Colon (tissue), 2 donors: ENCODE measurements at regions not wholly inside any gene's neighbourhood (a gene's known extent, or its start where the extent isn't known, plus 50 kb on each side); places are given as distances from the start of the nearest gene placed in this dataset.

Experiments
- FAIRE-seq: peaks from 2 replicates; lab custom pipeline; 2012; peaks lifted over from hg19 to GRCh38; lab: Jason Lieb, UNC
- donor health status: control.
- donor health status: control.

DNA sequence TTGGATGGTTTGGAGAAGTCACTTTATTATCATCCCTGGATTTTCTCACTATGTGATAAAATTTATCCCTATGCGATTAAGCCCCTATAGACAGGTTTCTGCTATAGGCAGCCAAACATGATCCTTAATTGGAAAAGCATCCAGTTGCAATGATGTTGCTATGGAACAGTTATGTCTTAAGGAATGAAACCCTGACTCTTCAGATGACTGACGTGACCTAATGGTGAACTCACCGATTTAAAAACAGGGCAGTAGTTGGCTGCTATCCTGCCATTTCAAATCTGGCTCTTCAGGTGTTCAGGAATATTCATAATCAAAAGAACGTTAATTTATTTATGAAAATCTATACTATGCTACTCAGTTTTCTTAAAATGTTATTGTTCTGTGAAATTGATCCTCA, 106.8 kb upstream of the ROBO1 start:
- no peak for FAIRE-seq

DNA sequence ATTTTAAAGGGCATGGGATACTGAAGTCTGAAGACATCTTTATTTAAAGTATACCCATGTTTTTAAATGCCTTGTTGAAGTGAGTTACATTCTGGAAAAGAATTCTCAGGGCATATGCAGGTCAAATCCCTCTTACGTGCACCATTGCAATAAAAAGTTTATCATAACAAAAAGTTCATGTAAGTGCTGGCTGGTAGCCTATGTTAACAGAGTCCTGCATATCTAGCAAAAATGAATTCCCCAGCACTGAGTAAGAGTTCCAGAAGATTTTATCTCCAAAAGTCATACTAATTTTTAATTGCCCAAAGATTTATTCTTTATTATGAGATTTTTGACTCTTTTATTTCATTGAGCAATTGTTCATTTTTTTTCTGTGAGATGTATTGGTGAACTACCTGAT, 104.7 kb upstream of the ROBO1 start:
- no peak for FAIRE-seq

DNA sequence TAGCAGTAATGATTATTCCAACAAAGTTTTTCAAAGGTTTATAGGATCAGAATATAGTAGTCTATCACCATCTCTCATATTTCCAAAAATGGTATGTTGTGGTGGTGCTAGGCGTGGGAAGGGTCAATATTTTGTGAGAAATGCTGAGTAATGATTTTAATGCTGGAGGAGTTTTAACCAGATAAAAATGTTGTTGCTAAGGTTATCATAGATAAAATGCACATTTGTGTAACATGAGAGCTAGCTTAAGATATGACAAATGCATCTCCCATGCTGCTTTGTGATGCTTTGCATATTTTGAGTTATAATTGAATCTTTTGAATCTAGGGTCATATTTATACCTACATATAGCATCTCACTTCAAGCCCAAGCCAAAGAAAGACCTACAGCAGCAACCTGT, 103.9 kb upstream of the ROBO1 start:
- no peak for FAIRE-seq

DNA sequence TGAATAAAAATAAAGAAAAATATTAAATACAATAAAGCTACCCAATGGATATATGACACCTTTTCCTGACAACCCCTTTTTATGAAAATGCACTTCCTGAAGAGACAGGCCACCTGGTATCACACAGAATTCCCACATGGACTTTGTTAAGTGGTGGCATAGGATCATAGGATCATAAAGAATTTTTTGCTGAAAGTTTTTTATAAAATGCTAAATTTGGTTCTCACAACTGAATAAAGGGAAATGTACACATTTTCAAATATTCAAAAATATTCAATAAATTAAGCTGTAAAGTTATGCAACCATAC, 102.5 kb upstream of the ROBO1 start:
- no peak for FAIRE-seq

DNA sequence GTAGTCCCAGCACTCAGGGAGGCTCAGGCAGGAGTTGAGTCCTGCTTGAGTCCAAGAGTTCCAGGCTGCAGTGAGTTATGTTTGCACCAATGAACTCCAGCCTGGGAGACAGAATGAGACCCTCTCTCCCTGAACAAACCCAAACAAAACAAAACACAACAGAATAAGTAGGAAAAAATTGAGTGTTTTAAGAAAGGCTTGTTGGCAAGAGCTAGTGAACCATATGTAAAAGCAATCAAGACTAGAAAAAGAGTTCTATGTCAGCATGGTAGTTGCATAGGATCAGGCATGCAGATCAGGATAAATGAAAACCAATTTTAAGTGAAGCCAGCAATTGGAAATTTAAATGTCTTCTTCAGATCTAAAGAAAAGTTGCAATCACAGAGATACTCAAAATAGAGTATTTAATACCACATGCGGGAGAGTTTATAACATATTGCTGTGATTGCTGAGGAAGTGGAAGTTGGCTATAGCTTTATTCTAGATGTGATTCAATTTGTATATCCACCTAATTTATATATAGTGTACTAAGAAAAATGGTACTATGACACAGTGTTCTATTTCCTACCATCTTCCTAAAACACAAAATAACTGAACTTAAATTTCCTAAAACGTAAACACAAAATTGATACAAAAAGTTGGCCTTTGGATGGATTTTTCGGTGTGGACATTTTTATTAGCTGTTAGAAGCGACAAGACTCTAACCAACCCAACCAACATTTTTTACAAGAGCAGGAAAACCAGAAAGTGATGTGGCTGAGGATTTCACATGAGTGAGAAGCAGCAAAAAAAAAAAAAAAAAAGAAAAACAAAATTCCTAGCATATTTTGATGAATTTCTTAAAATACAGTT, 101.9 kb upstream of the ROBO1 start:
- FAIRE-seq, result no peak

DNA sequence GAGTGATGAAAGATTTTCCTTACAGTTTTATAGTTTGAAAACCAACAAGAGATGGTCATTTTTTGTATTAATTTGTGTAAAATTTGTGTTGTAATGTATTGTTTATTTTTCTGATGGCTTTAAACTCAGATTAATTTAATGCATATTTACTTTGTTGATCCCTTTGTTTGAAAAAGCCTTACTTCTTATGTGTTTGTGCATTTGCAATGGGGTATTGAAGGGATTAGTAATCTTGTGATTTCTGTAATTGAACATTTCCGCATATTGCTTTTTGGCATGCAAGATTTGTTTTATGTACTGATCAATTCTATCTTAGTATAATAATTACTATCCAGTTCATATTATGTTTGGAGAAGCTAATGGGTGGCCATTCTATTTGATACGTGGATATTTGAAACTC, 98.4 kb upstream of the ROBO1 start:
- no peak for FAIRE-seq

DNA sequence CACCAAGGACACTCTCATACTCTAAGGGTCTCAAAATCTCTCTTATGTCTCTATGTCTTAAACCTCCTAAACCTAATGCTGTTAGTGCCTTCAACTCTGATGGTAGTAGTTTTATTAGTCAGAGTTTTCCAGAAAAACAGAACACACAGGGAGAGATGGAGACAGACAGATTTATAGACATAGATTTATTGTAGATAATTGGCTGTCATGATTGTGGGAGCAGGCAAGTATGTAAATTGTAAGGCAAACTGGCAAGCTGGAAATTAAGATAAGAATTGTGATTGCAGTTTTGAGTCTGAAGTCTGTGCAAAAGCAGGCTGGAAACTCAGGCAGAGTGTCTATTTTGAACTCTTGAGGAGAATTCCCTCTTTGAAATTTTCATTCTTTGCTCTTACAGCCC, 96.3 kb upstream of the ROBO1 start:
- FAIRE-seq, result no peak

DNA sequence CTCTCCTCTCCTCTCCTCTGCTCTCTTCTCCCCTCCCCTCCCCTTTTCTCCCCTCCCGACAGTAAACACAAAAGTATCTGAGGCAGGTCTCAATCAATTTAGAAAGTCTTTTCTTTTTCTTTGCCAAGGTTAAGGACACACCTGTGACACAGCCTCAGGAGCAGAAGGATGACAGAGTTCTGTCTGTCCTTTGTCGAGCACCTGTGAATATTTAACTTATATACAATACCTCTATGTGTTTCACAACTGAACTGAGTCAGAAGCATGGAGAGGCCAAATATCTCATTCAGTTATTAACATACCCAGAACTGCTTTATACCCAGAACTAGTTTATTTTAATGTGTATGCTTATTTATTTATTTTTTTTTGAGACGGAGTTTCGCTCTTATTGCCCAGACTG, 81.1 kb upstream of the ROBO1 start:
- FAIRE-seq, result no peak

DNA sequence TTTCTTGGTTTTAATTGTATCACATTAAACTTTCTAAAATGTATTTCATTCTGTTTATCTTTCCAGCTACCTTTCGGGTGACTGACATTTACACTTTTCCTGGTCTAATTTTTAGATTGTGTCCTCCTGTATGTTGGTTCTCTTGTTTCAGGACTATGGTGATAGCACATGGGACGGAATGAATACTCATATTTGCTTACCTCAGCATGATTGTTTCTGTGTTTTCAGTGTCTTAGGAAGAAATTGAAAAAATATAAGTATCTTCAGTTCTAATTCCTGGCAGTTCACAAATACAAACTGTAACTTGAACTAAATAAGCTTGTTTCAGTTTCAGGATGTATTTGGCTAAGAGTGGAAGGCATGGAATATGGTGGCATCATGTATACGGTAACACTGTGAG, 80.1 kb upstream of the ROBO1 start:
- FAIRE-seq, result no peak

DNA sequence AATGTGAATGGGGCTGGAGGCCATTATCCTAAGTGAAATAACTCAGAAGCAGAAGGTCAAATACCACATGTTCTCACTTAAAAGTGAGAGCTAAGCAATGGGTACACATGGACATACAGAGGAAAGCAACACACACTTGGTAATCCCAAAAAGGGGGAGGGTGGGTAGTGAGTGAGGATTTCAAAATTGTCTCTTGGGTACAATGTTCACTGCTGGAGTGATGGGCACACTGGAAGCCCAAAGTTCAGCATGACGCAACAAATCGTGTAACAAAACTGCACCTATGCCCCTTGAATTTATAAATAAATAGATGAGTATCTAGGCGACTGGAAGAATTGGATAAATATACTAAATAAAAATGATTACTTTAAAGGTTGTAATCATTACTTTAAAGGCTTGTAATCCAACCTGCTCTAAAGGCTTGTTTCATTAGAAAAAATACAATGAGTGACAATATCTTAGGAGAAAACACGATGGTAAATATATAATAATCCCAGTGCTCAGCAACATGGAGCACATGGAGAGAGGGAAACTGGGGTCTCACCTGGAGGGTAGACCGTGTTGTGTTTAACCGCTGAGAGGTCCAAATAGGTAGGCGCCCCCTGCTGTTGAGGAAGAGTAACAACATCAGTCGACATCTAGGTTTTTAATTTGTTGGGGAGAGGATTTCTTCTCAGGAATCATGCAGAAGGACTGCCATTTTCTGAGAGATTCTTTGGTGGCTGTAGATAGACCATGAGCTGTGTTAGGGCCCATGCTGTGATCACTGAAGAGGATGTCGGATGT, 78.5 kb upstream of the ROBO1 start:
- FAIRE-seq, result no peak

DNA sequence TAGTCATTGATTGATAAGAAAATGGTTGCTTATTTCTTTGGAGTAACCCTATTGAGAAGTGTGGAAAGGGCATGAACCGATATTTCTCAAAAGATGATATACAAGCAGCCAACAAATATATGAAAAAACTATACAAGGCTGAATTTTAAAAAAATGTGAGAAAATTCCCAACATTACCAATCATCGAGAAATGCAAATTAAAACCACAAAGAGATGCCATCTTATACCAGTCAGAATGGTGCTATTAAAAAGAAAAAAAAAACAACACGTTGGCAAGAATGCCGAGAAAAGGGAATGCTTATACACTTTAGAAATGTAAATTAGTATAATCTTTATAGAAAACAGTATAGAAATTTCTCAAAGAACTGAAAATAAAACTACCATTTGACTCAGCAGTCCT, 77.7 kb upstream of the ROBO1 start:
- FAIRE-seq, result no peak

DNA sequence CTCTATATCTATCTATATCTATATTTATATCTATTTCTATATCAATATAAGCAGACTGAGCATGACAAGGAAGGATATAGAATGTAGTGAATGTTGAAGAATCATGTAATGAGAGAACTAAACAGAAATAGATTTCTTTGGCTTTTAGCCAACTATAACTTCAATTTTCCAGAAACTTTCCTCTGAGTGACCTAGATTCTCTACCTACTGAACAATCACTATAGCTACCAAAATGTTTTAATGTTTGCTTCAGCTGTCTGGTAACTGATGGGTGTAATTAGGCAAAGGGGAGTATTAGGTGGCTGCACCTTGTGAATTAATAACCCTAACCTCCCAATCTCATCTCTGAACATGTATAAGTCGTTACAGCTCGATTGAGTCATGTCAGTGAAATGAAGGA, 76.4 kb upstream of the ROBO1 start:
- FAIRE-seq, result no peak

DNA sequence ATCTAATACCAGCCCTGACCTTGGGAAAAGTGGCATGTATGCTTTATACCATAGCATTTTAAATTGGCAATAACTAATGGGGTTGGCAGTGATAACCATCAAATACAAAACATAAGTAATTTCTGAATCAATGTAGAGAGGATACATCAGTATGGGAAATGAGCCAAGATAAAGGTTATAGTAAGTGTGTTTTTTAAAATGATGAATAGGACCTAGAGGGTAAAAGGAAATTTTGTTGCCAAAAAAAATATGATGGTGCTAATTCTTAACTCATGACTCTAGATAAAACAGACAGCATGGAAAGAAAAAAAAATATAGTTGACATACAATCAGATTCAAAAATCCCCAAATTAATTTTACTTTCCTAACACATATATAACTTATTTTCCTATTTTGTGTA, 75.4 kb upstream of the ROBO1 start:
- FAIRE-seq, result no peak

DNA sequence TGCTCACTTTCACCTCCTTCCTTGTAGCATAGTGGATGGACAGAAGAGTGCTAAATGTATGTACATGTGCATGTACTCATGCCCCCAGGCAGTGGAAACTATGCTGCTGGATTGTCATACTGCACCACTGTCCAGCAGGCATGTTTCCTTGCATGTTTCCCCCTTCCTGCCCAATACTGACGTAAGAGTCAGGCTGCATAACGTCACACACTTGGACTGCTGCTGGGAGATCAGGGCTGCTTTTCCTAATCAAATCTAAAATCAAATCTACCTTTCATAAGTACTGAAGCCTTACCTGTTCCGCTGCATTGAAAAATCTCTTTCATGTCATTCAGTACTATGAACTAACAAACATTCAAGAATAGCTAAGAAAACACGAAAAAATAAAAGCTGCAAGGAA, 67.9 kb upstream of the ROBO1 start:
- FAIRE-seq, result no peak

DNA sequence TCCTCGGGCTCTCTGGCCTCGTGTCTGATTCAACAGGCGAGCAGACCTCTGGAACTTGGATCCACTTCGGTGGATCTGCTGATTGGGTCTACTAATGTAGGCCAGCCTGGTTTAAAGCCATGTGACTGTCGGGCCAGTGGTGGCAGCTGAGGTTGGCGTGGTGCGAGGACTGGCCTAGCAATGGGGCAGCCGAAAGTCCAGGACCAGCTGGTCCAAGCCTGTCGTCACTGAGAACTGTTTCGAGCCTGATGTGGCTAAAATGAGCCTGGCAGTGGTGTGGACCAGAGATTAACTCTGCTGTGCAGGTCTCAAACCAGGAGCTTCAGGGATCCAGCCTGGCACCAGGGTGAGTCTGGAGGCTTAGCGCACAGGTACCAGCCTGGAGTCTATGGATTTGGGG, 56.4 kb upstream of the ROBO1 start:
- no peak for FAIRE-seq

DNA sequence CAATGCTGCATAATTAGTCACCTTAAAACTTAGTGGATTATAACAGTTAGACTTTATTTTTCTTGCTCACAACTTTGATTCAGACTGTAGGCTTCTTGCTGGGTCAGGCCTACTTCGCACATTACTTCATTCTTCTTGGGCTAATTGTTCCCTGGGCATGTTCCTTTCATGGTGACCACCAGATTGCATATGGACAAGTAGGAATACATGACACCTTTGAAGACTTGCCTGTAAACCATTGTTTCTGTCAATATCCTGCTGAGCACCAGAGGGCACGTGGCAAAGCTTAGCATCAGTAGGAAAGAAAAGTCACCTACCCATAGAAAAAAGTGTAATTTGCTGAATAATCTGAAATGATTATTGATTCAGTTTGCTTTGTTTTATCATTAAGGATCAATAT, 54.3 kb upstream of the ROBO1 start:
- FAIRE-seq, result no peak

DNA sequence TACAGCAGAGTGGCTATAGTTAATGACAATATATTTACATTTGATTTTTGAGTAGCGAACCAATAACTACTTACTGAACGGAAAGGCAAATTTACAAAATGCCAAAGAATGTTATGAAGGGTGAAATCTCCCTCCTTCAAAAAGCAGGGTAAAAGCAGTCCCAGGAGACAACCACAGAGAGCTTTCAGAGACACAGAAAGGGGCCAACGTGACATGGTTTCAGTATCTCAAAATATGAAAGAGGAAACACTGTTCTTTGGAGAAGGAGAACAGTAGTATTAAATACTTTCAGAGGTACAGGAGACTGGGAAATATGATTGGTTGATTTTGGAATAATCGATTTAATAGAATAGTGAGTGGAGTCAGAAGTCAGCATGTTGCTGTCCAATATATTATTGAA, 52.3 kb upstream of the ROBO1 start:
- FAIRE-seq, result no peak

DNA sequence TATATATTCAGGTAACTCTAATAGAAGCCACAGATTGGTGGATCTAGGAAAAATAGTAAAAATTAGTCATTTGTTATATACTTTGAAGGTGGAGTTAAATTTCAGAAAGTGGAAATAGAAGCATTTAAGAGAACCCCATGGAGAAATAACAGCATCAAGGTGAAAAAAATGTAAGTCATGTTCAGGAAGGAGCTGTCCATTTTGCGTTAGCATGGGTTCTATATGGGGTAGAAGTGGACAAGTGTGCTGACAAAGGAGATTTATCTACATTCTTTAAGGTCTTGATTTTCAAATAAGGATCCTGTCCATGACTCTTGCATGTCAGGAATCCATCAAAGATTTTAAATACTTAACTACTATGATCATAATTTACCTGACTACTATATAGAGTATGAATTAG, 50.2 kb upstream of the ROBO1 start:
- FAIRE-seq, result no peak
